GM12878 (cell line): ENCODE measurements at regions not wholly inside any gene's neighbourhood (a gene's known extent, or its start where the extent isn't known, plus 50 kb on each side); places are given as distances from the start of the nearest gene placed in this dataset.

Experiments
- ATAC-seq: fragments of 200-7000 bp; cut with Tn5 transposase; 3 replicates; pipeline ENCODE4 v1.9.1; 2020; ENCODE audit warnings: mild to moderate bottlenecking, moderate library complexity
- BruUV-seq: library from RNA; stranded (reverse); fragments of 400-500 nt; replicated peaks from 2 replicates; lab custom pipeline; 2021; lab: Mats Ljungman, UMichigan
- CTCF ChIA-PET: fragments of 300-600 bp; sonication (Branson Sonifier 250); formaldehyde crosslinking; extraction: SDS; loops from one replicate; lab custom pipeline; 2021; ENCODE audit warnings: inconsistent platforms; lab: Yijun Ruan, JAX
- POLR2A ChIA-PET: fragments of 350-600 bp; formaldehyde crosslinking; extraction: SDS; loops from one replicate; lab custom pipeline; 2021; ENCODE audit warnings: inconsistent platforms; lab: Charles Lee
- RAD21 ChIA-PET: fragments of 300-600 bp; sonication (Branson Sonifier 250); formaldehyde crosslinking; loops from one replicate; lab custom pipeline; 2023; ENCODE audit warnings: antibody characterized with exemption; ENCODE audit not compliant: unreplicated experiment; lab: Charles Lee
- SMC1A ChIA-PET: fragments of 300-600 bp; sonication (Branson Sonifier 250); formaldehyde crosslinking; loops from one replicate; lab custom pipeline; 2023; ENCODE audit not compliant: unreplicated experiment, uncharacterized antibody; lab: Charles Lee
- DNase-seq: peaks from one replicate; pipeline ENCODE4 v3.0.0-alpha.2; 2011; ENCODE audit warnings: low read depth, low spot score
- FAIRE-seq: peaks from 3 replicates; lab custom pipeline; 2011; peaks lifted over from hg19 to GRCh38; lab: Jason Lieb, UNC
- H2AFZ ChIP-seq: 2 replicates; pipeline ENCODE4 v1.6.0; 2011; ENCODE audit warnings: low read depth, low read length, control low read depth; ENCODE audit not compliant: control insufficient read depth
- H3K27ac ChIP-seq: 2 replicates; pipeline ENCODE4 v1.5.1; 2011; ENCODE audit warnings: control low read depth; ENCODE audit not compliant: control insufficient read depth, insufficient read depth
- H3K27me3 ChIP-seq, 2 experiments: replicated peaks in 1 of 2; 2 replicates each; pipeline versions ENCODE4 v1.6.0 to v1.6.1; 2011; ENCODE audit warnings: low read length in 1 of 2; ENCODE audit not compliant: control insufficient read depth in 2 of 2, insufficient read depth in 2 of 2
- H3K36me3 ChIP-seq, 2 experiments: 2 replicates each; pipeline ENCODE4 v1.5.1; 2011; ENCODE audit warnings: low read length in 1 of 2; ENCODE audit not compliant: control insufficient read depth in 2 of 2, insufficient read depth in 2 of 2
- H3K4me1 ChIP-seq: 2 replicates; pipeline ENCODE4 v1.6.1; 2011; ENCODE audit warnings: mild to moderate bottlenecking, low read length, moderate library complexity, mixed read lengths; ENCODE audit not compliant: control insufficient read depth, insufficient read depth
- H3K4me2 ChIP-seq: 2 replicates; pipeline ENCODE4 v1.6.0; 2011; ENCODE audit warnings: control low read depth; ENCODE audit not compliant: control insufficient read depth, insufficient read depth
- H3K4me3 ChIP-seq: fragments of 200-600 bp; sonication (generic); 2 replicates; pipeline ENCODE4 v1.5.1; 2016
- H3K79me2 ChIP-seq: 2 replicates; pipeline ENCODE4 v1.6.0; 2011; ENCODE audit warnings: low read length; ENCODE audit not compliant: control insufficient read depth, insufficient read depth
- H3K9ac ChIP-seq: 2 replicates; pipeline ENCODE4 v1.8.0; 2011; ENCODE audit warnings: low read length, control low read depth, mixed read lengths; ENCODE audit not compliant: control insufficient read depth, insufficient read depth
- H3K9me3 ChIP-seq: replicated peaks from 3 replicates; pipeline ENCODE4 v1.5.1; 2011; ENCODE audit warnings: mild to moderate bottlenecking, low read length; ENCODE audit not compliant: control insufficient read depth, insufficient read depth
- H4K20me1 ChIP-seq: 2 replicates; pipeline ENCODE4 v1.6.0; 2011; ENCODE audit not compliant: control insufficient read depth, insufficient read depth
- ZNF274 ChIP-seq: IDR thresholded peaks from one replicate; pipeline ENCODE4 v1.8.0; 2011; ENCODE audit not compliant: insufficient read length, insufficient read depth
- WGBS: methylation state at CpG from one replicate; pipeline ENCODE4 v1.1.6; 2016; ENCODE audit warnings: low lambda C conversion rate; ENCODE audit not compliant: insufficient replicate concordance, insufficient coverage; ENCODE audit errors: missing lambda C conversion rate; 5-methylcytosine and 5-hydroxymethylcytosine counted together
- in situ Hi-C: fragments of 300-500 bp; cut with MboI; formaldehyde crosslinking; loops from 9 replicates; pipeline ENCODE4 v1.14.3; 2018; ENCODE audit warnings: mixed read lengths
- intact Hi-C: fragments of 100-400 bp; cut with micrococcal nuclease; formaldehyde crosslinking; loops from one replicate; pipeline ENCODE4 v1.14.2; 2022; ENCODE audit not compliant: unreplicated experiment
- TF ChIP-seq, protein P1 (sequence below), 3 experiments: IDR thresholded peaks in 2 of 3; conservative IDR thresholded peaks in 1 of 3; 2 replicates each; pipeline ENCODE4 v1.5.1; 2011; ENCODE audit warnings: low read depth in 3 of 3, low read length in 3 of 3, mild to moderate bottlenecking in 3 of 3, control low read depth in 2 of 3, moderate library complexity in 2 of 3, inconsistent platforms in 1 of 3, mixed read lengths in 1 of 3; ENCODE audit not compliant: control insufficient read depth in 2 of 3, insufficient read depth in 1 of 3; ENCODE audit errors: extremely low read depth in 1 of 3
- TF ChIP-seq, protein P2 (sequence below): IDR thresholded peaks from 2 replicates; pipeline ENCODE4 v1.6.1; 2011; ENCODE audit warnings: low read depth, low read length, improper control_type of control experiment, borderline replicate concordance

DNA sequence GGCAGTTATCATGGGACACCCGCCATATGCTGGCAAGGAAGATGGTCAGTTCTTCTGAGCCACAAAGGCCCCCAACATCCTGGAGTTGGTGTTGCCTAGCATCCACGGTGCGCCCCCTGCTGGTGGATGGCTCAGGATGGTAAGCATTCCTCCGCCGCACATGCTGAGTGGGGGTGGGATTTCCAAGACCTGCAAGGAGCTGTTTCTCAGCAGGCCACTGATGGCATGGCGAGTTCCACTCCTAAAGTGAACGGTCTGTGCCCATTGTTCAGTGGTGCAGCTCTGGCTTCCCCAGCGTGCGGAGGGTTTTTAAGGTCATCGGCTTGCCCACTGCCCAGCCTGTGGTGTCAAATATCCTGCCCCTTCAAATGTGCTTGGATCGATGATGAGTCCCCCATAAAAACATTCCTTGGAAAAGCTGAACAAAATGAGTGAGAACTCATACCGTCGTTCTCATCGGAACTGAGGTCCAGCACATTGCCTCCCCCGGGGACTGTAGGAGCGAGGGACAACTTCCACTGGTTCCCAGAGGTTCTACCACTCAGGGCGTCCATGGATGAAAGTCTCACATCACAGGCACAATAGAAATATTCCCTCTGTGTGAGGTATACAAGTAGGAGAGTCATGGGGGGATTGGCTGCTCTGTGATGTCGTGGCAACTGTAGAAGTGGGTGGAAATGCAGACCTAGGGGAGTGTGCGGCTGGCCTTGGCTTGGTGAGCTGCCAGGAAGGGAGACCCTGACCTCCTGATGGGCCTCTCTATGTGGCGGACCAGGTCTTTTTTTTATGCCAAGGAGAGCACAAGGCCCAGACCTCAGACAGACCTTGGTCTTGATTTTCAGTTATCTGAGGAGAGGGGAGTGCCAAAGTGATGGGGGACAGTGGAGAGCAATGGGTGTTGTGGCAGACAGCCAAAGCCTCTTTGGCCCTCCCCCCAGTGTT lies 102.0 kb downstream of the SNRPN start:
- H3K9ac ChIP-seq: no peak overlapping the region
- no peaks in the 10 kb centered on the region for H3K79me2 ChIP-seq
- peaks cover 0 to 3% of the 10 kb centered on the region in 2 experiments; a peak in 2 of 4 replicates for H3K36me3 ChIP-seq
- no peak overlapping the region for H3K4me2 ChIP-seq
- H3K27me3 ChIP-seq: no peaks in the 10 kb centered on the region
- no TSS peak for BruUV-seq
- no peak overlapping the region for H2AFZ ChIP-seq
- H3K9me3 ChIP-seq: peaks cover 76% of the 10 kb centered on the region
- ATAC-seq: no peak
- TF ChIP-seq, protein P1, sequence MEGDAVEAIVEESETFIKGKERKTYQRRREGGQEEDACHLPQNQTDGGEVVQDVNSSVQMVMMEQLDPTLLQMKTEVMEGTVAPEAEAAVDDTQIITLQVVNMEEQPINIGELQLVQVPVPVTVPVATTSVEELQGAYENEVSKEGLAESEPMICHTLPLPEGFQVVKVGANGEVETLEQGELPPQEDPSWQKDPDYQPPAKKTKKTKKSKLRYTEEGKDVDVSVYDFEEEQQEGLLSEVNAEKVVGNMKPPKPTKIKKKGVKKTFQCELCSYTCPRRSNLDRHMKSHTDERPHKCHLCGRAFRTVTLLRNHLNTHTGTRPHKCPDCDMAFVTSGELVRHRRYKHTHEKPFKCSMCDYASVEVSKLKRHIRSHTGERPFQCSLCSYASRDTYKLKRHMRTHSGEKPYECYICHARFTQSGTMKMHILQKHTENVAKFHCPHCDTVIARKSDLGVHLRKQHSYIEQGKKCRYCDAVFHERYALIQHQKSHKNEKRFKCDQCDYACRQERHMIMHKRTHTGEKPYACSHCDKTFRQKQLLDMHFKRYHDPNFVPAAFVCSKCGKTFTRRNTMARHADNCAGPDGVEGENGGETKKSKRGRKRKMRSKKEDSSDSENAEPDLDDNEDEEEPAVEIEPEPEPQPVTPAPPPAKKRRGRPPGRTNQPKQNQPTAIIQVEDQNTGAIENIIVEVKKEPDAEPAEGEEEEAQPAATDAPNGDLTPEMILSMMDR (IDR thresholded peaks at IDR 0.05 in 2 of 3, conservative IDR thresholded peaks at IDR 0.05 in 1 of 3; ENCODE audit: control insufficient read depth in 2 of 3, extremely low read depth in 1 of 3, insufficient read depth in 1 of 3, low read depth in 3 of 3, low read length in 3 of 3): 0 out of 6 replicates have a peak, but pooled peaks of 1 of the 3 experiments have one; percentile 3
- TF ChIP-seq, protein P2, sequence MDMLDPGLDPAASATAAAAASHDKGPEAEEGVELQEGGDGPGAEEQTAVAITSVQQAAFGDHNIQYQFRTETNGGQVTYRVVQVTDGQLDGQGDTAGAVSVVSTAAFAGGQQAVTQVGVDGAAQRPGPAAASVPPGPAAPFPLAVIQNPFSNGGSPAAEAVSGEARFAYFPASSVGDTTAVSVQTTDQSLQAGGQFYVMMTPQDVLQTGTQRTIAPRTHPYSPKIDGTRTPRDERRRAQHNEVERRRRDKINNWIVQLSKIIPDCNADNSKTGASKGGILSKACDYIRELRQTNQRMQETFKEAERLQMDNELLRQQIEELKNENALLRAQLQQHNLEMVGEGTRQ: no peak
- TF ChIP-seq ZNF274: peak; percentile 34
- TF ChIP-seq, all 136 proteins: peak for 2
- ChIA-PET CTCF (no interaction called here), RAD21 (no interaction called here), SMC1A (no interaction called here), POLR2A (no interaction called here)
- intact Hi-C loops (no loop called here), in situ Hi-C loops (no loop called here)
- Histone ChIP-seq H4K20me1 (no peaks in the 10 kb centered on the region), H3K4me1 (no peaks in the 10 kb centered on the region), H3K27ac (no peak overlapping the region), H3K4me3 (no peak overlapping the region)
- no peak for FAIRE-seq
- WGBS: 73% methylated on average over 20 of the region's 20 CpGs
- no peak for DNase-seq
